GM23338 (cell line): ENCODE measurements at regions not wholly inside any gene's neighbourhood (a gene's known extent, or its start where the extent isn't known, plus 50 kb on each side); places are given as distances from the start of the nearest gene placed in this dataset.
"Not testable (repeated sequence)": the region's sequence is repeated elsewhere in the genome, so short reads cannot be mapped to it uniquely, and the experiment has no call there.

ENCODE experiments used
- EZH2 ChIP-seq: fragments of 200-600 bp; sonication (generic); IDR thresholded peaks from one replicate; pipeline ENCODE4 v1.8.0; 2017; ENCODE audit warnings: antibody characterized with exemption, mild to moderate bottlenecking, low read depth; ENCODE audit not compliant: unreplicated experiment
- EZH2phosphoT487 ChIP-seq: fragments of 200-600 bp; sonication (generic); IDR thresholded peaks from one replicate; pipeline ENCODE4 v1.8.1; 2018; ENCODE audit warnings: antibody characterized with exemption; ENCODE audit not compliant: unreplicated experiment
- POLR2AphosphoS5 ChIP-seq: IDR thresholded peaks from 2 replicates; pipeline ENCODE4 v1.6.1; 2016; ENCODE audit warnings: antibody characterized with exemption, low read depth
- ZNF331 ChIP-seq: fragments of 250-450 bp; sonication (Bioruptor Pico); IDR thresholded peaks from 2 replicates; pipeline ENCODE4 v1.5.0; 2020; ENCODE audit warnings: low read depth, mild to moderate bottlenecking, moderate library complexity
- TF ChIP-seq, protein P1 (sequence below), 2 experiments: fragments of 200-600 bp in 1 of 2; sonication (generic) in 1 of 2; conservative IDR thresholded peaks; 2 replicates each; pipeline versions ENCODE4 v1.5.1 to v1.6.1; 2016 to 2017; ENCODE audit warnings: antibody characterized with exemption in 2 of 2, low read depth in 2 of 2, mild to moderate bottlenecking in 2 of 2, moderate library complexity in 1 of 2
- TF ChIP-seq, protein P2 (sequence below): IDR thresholded peaks from one replicate; pipeline ENCODE4 v1.6.1; 2018; ENCODE audit warnings: antibody characterized with exemption; ENCODE audit not compliant: unreplicated experiment

DNA sequence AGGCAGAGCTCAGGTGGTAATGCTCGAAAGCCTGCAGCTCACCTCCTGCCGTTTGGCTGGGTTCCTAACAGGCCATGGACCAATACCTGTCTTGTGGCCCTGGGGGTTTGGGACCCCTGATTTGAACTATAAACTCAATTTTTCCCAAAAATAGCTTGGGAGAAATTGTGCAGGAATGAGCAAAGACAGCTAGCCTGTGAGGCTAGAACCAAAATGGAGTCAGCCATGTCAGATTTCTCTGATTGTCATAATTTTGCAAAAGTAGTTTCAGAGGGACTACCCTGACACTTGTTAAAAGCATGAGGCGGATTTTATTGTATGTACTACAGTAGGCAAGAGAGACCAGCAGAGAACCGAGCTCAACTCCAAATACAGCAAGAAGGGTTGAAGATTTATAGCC, 91.8 kb downstream of the PPIAL4G start:
- TF ChIP-seq, protein P1, sequence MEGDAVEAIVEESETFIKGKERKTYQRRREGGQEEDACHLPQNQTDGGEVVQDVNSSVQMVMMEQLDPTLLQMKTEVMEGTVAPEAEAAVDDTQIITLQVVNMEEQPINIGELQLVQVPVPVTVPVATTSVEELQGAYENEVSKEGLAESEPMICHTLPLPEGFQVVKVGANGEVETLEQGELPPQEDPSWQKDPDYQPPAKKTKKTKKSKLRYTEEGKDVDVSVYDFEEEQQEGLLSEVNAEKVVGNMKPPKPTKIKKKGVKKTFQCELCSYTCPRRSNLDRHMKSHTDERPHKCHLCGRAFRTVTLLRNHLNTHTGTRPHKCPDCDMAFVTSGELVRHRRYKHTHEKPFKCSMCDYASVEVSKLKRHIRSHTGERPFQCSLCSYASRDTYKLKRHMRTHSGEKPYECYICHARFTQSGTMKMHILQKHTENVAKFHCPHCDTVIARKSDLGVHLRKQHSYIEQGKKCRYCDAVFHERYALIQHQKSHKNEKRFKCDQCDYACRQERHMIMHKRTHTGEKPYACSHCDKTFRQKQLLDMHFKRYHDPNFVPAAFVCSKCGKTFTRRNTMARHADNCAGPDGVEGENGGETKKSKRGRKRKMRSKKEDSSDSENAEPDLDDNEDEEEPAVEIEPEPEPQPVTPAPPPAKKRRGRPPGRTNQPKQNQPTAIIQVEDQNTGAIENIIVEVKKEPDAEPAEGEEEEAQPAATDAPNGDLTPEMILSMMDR (conservative IDR thresholded peaks at IDR 0.05; ENCODE audit: low read depth in 2 of 2) = not testable (repeated sequence)
- not testable (repeated sequence) for TF ChIP-seq EZH2; POLR2AphosphoS5; EZH2phosphoT487; ZNF331 (CRISPR knock-in tag)
- TF ChIP-seq, protein P2, sequence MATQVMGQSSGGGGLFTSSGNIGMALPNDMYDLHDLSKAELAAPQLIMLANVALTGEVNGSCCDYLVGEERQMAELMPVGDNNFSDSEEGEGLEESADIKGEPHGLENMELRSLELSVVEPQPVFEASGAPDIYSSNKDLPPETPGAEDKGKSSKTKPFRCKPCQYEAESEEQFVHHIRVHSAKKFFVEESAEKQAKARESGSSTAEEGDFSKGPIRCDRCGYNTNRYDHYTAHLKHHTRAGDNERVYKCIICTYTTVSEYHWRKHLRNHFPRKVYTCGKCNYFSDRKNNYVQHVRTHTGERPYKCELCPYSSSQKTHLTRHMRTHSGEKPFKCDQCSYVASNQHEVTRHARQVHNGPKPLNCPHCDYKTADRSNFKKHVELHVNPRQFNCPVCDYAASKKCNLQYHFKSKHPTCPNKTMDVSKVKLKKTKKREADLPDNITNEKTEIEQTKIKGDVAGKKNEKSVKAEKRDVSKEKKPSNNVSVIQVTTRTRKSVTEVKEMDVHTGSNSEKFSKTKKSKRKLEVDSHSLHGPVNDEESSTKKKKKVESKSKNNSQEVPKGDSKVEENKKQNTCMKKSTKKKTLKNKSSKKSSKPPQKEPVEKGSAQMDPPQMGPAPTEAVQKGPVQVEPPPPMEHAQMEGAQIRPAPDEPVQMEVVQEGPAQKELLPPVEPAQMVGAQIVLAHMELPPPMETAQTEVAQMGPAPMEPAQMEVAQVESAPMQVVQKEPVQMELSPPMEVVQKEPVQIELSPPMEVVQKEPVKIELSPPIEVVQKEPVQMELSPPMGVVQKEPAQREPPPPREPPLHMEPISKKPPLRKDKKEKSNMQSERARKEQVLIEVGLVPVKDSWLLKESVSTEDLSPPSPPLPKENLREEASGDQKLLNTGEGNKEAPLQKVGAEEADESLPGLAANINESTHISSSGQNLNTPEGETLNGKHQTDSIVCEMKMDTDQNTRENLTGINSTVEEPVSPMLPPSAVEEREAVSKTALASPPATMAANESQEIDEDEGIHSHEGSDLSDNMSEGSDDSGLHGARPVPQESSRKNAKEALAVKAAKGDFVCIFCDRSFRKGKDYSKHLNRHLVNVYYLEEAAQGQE = not testable (repeated sequence)
